HK-2 (cell line): ENCODE measurements at regions not wholly inside any gene's neighbourhood (a gene's known extent, or its start where the extent isn't known, plus 50 kb on each side); places are given as distances from the start of the nearest gene placed in this dataset.
"Not testable (repeated sequence)": the region's sequence is repeated elsewhere in the genome, so short reads cannot be mapped to it uniquely, and the experiment has no call there.

Source experiments
- DNase-seq: peaks from one replicate; pipeline ENCODE4 v3.0.0-alpha.2; 2018; ENCODE audit not compliant: unreplicated experiment

DNA sequence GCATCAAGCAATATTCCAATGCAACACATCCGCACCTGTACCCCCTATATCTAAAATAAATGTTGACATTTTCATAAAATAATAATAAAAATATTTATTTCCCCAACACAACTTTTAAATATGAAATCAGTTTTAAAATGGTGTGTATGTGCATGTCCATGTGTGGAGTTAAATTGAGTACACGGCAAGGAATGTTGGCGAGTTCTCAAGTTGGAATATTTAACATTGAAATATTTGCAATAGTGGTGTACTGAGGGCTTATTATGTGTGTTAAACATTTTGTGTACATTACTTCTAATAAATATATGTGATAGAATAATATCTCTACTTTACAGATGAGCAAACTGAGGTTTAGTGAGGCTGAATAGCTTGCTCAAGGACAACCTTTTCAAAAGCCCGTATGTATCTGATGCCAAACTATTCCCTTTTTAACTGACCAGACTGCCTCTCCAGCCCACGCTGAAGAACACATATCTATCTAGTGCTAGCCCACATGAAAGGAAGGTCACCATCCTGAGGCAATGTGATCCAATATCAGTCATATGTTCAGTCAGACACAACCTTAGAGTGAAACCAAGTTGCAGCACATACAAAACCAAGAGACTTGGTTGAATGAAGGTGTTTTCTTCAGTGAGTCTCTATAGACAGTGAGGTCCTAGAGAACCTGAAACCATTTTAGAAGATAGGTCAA is 192.2 kb upstream of the CDH11 start:
- no peak for DNase-seq

DNA sequence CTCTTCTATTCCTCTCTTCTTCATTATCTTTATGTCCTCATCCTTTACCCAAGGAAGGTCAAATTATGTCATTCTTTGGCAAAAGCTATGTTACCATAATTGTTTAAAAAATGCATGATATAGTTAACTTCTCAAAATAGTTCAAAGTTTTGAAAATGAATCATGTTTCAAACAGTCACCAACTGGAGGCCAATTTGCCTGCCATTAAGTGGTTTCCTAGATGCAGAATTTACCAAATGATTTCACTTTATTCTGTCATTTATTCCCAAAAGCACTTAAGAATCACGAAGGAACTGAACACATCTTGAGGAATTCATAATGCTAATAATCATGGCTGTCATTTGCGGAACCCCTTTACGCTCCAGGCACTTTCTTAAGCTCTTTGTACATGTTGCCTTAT is 190.9 kb upstream of the CDH11 start:
- no peak for DNase-seq

DNA sequence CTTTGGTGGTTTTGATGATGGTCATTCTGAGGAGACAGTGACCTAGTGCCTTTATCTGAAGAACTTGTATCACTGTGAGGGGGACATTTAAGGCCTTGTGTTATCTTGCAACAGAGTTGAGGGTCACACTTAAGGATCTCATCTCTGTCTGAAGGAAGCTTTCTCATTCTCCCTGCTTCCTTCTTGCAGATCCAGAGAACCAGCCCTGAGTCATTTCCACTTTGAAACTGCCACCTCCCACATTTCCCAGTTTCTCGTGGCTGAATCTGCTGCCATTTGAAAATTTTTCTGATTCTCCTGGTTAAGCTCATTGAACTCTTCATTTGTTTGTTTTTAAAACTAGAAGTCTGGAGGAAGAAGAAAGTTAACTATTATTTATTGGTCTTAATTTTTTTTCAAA is 190.2 kb upstream of the CDH11 start:
- no peak for DNase-seq

DNA sequence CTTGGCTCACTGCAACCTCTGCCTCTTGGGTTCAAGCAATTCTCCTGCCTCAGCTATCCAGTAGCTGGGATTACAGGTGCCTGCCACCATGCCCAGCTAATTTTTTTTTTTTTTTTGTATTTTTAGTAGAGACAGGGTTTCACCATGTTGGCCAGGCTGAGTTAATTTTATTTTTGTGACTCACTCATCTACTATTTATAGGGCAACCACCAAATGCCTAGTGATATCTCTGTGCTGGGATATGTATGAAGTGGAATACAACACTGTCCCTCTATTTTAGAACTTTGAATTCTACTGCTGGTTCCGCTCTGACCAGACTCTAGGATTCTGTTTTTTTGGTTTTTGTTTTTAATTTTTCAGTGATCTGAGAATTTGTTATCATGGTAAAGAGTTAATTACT is 188.6 kb upstream of the CDH11 start:
- DNase-seq: not testable (repeated sequence)

DNA sequence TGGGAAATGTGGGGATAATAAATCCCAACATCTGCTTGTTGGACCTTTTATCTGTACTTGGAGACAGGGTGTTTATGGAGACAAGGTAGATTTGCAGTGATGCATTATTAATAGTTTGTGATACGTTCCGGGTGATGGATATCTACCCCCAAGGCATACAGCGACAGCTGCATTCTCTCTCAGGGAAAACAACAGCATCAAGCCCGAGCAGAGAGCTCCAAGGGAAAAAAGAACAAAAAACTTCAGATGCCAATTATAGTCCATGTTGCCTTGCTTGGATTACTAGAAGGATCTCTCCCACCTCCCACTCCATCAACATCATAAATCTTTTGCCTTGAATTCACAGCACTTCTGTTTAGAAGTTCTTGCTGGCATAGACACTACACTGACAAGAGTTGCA is 187.5 kb upstream of the CDH11 start:
- no peak for DNase-seq

DNA sequence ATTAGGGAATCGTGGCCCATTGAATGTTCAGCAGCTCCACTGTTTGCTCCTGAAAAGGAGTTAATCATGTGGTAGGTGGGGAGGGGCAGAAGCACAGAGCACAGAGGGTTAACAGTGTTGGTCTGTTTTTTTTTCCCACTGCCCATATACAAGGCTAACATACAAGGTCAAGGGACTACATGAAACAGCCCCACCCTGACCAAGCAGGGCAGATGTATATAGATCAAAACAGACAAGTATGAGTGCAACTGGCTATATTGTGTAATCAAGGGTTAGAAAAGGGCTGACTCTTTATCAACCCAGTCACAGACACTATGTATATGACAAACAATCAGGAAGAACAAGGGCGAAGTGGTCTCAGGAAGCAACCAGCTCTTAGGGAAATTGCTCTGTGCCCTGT is 186.6 kb upstream of the CDH11 start:
- DNase-seq: no peak

DNA sequence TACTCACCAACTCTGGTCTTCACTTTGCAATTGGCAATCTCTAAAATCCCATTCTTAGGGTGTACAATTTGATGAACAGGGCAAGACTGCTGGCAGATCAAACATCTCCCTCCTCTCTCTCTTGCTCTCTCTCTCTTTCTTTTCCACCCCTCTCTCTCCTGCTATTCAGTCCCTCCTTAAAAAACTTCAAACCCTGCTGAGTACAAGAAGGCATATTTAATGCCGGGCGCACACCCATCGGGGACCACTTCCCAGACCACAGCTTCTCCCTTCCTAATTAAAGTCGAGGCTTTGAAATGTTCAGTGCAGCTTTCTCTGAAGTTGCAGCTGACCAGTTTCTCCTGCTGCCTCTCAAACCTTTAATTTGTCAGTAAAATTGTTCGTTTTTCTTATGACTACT is 185.4 kb upstream of the CDH11 start:
- no peak for DNase-seq

DNA sequence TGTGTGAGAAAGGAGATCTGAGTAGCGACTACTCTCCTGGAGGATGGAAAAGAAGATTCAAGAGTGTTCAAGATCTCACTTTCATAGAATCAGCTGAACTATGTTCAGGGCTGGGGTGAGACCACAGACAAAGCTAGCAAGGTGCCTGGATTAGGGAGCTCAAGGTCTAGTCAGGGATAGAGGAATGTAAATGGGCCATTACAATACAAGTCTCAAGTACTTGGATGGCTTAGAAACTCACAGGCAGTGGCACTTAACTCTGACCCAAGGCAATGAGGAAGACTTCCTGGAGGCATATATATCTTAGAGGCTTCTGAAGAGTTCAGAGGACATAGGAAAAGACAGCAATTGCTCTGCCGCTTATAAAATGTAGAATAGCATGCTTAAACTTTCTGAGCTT is 184.9 kb upstream of the CDH11 start:
- no peak for DNase-seq

DNA sequence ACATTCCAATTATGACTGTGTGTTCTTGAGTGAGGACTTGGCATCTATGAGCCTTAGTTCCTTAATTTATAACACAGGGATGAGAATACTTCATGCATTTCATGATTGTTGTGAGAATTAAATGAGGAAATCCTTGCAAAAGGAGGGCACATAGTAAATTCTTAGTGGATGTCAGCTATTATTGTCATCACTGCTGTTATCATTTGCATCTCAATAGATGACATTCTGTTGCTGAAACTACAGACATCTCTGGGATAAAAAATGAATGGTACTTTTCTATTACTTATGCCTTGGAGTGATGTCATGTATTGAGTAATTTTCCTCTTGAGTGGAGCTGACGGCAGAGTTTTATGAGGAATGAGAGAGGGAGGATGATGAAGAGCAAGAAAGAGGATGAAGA is 184.4 kb upstream of the CDH11 start:
- no peak for DNase-seq

DNA sequence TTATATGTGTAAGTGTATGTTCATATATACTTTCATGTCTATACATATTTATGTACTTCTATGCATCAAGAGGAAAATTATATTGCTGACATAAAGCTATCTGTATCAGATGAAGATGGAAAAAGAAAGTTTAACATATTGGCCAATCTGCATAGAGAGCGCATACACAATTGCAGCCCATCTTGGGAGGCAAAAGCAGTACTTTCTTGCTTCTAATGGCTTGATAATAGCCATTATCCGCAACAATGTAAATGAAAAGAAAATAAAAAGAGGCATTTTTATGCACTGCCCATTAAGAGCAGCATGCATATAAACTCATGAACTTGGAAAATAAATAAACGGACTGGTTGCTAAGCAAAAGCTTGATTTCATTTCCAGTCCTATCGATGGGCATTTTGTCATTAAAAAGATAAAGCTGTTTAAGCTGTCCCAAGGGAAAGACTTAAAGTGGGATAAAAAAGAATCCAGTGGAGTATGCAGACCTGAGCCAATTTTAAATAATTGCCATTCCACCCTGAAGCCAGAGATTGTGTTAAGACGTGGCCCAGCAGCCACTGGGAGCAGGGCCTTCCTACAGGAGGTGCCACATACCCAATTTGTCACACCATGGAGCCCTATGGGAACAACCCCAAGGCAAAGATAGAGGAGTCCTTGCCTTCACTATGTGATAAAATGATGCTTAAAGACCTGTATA is 183.6 kb upstream of the CDH11 start:
- DNase-seq: no peak

DNA sequence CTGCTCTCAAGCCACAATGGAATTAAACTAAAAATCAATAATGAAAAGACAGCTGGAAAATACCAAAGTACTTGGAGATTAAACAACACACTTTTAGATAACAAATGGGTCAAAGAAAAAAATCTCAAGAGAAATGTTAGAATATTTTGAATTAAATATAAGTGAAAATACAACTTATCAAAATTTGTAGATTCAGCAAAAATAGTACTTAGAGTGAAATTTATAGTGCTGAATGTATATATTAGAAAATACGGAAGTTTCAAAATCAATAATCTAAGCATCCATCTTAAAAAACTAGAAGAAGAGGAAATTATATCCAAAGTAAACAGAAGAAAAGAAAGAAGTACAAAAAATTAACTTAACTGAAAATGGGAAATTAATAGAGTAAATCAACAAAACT is 179.2 kb upstream of the CDH11 start:
- no peak for DNase-seq

DNA sequence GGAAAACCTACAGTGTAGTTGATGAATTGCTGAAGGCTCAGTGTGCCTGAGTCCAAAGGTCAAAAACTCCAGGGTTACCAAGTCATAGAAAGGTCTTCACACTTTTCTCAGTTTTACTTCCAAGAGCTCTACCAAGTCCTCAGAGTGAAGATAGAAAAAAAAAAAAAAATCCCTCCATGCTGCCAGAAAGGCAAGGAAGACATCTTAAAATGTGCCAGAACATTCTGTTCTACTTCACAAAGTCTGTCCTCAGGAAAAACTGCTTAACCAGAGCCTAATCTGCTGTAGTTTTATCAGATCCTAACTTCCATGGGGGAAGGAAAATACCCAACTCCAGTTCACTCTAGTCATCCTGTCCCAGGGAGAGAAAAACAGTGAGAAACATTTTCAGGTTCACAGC is 175.6 kb upstream of the CDH11 start:
- DNase-seq: no peak

DNA sequence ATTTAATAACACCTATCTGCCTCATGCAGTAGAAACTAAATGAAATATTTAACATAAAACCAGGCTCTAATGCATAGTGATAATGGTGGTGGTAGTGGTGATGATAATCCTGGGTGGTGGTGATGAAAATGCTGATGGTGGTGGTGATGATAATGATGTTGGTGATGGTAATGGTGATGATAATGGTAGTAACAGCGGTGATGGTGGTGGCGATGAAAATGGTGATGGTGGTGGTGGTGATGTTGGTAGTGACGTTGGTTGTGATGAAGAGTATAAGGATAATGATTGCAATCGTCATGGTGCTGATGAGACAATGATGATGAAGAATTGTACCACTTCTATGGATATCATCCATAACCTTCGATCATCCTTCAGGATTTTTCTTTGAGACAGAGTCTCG is 173.7 kb upstream of the CDH11 start:
- DNase-seq: no peak

DNA sequence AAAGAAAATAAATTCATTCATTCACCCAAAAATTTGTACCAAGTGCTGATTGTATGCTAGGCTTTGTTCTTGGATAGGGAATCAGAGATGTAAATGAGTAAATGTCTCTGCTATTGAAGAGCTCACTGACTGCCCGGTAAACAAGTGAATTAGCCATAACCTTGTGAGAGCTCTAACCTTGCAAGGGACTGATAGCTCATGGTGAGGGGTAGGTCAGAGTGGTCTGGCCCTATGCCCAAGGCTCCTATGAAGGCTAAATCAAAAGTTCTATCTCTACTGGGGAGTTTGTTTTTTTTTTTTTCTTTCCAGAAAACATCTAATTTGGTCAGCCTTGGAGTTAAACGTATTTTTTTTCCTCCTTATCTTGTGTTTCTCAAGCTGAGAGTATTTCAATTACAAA is 172.8 kb upstream of the CDH11 start:
- DNase-seq: no peak

DNA sequence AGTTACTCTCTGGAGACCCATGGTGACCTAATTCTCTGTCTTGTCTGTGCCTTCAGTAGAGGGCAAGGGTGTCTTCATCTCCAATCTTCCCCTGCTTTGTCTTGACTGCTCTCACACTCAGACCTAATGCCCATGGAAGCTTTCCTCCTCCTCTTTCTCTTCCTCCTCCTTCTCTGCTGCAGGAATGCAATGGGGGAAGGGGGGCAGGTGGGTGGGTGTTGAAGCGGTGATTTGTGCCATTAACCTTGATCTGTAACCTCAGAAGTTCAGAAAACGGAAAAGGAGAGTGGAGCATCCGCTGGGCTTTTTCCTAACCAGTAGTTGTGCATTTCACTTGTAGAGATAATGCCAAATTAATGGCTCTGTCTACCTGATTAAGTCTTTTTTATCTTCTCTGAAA is 172.3 kb upstream of the CDH11 start:
- DNase-seq: no peak

DNA sequence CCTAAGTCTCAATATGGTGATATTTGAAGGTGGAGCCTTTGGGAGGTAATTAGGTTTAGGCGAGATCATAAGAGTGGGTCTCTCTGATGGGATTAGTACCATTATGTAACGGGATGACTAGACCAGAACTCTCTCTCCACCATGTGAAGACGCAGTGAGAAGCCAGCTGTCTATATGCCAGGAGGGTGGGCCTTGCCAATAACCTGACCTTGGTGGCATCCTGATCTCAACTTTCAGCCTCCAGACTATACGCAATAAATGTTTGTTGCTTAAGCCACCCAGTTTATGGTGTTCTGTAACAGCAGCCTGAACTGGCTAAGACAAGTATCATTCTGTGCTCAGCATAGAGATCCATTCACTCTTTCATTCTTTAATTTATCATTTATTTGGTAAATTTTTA is 167.2 kb upstream of the CDH11 start:
- no peak for DNase-seq

DNA sequence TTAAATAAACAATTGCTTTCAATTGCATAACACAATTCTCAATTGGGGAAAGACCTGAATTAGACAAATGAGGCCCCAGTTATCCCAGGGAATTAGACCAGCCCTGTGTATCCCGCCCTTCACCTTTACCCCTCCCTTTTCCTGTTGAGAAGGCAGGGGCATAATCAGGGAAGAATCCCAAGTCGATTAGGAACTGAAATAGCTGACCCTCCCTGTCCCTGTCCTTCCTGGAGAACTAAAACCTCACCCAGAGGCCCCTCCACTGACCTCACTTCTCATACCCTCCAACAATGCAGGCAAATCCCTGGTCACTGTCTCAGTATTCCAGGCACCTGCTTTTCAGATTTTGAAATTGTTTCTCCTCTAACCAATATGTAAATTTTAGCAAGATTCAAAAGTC is 165.4 kb upstream of the CDH11 start:
- no peak for DNase-seq

DNA sequence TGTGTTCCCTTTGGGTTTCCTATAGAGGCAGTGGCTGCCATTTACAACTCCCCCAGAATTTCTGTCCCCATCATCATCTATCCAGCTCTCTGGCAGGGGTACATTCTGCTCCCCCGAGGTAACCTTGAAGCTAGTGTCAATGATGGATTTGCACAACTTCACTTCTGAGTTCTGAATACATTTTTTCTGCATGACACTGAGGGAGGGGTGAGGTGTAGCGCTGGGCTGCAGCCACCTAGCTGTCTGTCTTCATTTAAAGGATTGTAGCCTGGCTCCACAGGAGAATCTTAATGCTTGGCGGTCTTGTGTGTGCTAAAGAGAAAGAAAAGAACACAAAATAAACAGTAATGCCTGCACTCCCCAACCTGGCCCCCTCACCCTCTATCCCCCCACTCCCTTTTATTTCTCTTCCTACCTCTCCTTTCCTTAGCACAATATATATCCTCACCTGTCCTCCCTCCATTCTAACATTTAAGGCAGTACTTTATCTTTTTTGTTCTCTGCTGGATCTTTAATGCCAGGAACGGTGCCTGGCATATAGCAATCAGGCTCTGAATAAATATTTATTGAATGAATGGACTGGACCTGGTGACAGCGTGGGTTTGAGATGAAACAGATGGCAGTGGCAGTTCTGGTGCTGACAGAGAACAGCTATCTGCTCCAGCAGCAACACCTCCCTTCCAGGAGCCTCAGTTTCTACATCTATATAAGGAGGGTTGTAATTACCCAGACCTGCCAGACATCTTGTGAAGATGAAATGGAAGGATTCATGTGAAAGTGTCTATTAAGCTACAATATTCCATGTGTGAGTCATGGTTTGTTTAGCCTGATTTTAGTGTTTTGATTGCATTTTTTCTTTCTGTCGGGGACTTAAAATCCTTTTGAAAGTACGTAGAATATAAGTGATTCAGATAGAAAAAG is 163.5 kb upstream of the CDH11 start:
- no peak for DNase-seq

DNA sequence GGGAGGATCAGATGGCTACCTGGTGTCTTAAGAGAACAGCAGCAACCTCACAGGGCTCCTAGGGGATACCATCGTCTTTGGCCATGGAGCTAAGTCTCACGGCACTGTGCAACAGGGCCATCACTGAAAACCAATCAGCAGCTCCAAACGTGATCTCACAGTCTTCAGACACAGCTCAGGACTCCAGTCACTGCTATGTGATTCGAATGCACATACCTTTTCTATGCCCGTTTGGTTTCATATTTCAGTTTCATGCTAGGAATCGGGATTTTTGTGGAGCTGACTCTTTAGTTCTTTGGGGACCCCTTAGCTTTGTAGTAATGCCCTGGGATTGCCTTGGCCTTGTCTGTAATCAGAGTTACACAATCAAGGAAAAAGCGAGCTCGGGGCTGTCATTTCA is 162.8 kb upstream of the CDH11 start:
- no peak for DNase-seq

DNA sequence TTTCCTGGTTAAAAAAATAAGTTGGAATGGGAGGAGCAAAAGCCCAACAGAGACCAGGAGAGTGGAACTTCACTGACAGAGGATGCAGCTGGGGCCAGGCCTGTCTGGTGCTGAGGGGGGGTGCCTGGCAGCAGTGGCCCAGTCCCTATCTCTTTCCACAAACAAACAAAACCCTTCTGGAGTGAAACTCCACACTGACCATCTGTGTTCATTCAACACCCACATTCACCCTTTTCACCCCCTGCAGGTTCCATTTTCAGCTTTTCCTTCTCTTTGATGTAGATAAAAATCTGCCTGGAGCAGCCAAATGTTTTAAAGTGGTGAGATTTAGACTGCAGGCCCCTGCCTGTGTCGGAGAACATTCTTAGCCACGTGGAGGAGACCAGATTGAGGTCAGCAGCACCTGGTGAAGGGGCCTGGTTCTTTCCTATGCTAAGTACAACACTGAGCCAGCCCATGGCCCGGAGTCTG is 161.4 kb upstream of the CDH11 start:
- DNase-seq: no peak

DNA sequence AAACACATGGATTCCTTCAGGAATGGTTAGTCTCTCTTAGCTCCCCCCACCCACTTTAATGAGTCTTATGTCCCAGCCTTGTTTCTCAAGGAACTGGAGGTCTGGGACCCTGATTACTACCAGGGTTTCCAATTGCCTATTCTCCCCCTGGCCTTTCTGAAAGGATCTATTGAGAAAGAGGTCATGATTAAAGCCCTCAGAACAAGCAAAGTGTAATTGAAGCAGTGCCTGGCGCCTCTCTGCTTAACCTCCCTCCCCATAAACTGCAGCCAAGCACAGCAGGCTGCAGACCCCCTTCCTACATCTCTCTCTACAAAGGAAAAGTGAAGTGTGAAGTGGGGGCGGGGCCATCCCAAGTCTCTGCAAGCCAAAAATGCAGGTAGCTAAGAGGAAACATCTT is 159.7 kb upstream of the CDH11 start:
- no peak for DNase-seq

DNA sequence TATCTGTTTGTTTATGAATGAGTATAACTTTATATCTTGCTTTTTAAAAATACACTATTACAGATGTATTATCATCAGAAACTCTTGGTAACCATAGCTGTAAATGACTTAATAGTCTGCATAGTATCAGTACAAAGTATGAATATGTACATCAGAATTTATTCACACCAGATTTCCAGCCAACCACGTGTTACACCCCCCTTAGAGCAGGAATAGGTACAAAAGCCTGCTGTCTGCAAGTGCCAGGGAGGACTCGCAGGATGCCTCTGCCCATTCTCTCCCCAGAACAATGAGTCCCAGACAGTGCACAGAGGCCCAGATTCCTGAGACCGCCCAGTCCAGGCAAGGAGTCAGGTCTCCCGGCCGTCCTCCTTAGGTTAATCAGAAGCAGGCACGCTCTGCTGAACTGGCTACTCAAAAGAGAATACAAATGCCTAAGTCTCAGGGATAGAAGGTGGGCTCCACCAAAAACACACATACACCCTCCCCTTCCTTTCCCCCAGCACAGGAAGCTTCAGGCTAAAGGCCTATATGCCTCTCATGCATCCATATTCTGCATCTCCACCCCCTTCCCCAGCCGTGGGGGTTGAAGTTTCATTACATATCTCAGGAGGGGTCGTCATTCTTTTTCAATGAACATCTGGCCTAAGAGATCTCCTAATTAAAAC is 159.1 kb upstream of the CDH11 start:
- DNase-seq: no peak
